Erythroblast (primary cell): ENCODE measurements at regions not wholly inside any gene's neighbourhood (a gene's known extent, or its start where the extent isn't known, plus 50 kb on each side); places are given as distances from the start of the nearest gene placed in this dataset.
"Not testable (repeated sequence)": the region's sequence is repeated elsewhere in the genome, so short reads cannot be mapped to it uniquely, and the experiment has no call there.

Experiments used
- DNase-seq, 2 experiments: peaks; one replicate each; lab custom pipeline; 2025; lab: John Stamatoyannopoulos, UW
- GATA1 ChIP-seq: IDR thresholded peaks from 2 replicates; pipeline ENCODE4 v1.6.1; 2011; ENCODE audit warnings: low read depth, mild to moderate bottlenecking, control low read depth, low read length, moderate library complexity
- POLR2A ChIP-seq: IDR thresholded peaks from 2 replicates; pipeline ENCODE4 v1.6.1; 2011; ENCODE audit warnings: mild to moderate bottlenecking, low read length

- TF ChIP-seq GATA1 (no peak), POLR2A (no peak)
- DNase-seq: no peak
These were observed 344.1 kb downstream of the SH2D1A start for GRCh38 chrX:124690495-124690894.

- no peak for TF ChIP-seq POLR2A
- no peak for TF ChIP-seq GATA1
- peak; percentile 1 to 9 for DNase-seq
These were observed 353.5 kb downstream of the SH2D1A start for GRCh38 chrX:124699876-124700275.

GRCh38 chrX:124717537-124717936, 371.2 kb downstream of the SH2D1A start:
- no peak for DNase-seq
- no peak for TF ChIP-seq POLR2A

GRCh38 chrX:124719060-124719459, 372.7 kb downstream of the SH2D1A start:
- DNase-seq: no peak
- TF ChIP-seq GATA1: no peak
- TF ChIP-seq POLR2A: no peak

- TF ChIP-seq GATA1: no peak
- TF ChIP-seq POLR2A: no peak
- no peak for DNase-seq
These were observed 374.2 kb downstream of the SH2D1A start for GRCh38 chrX:124720532-124720931.

GRCh38 chrX:124725502-124725901, 379.1 kb downstream of the SH2D1A start:
- DNase-seq: no peak
- TF ChIP-seq POLR2A: no peak
- no peak for TF ChIP-seq GATA1

- no peak for DNase-seq
- TF ChIP-seq GATA1 (no peak), POLR2A (no peak)
These were observed 379.9 kb downstream of the SH2D1A start for GRCh38 chrX:124726292-124726691.

GRCh38 chrX:124726881-124727280, 380.5 kb downstream of the SH2D1A start:
- no peak for DNase-seq
- TF ChIP-seq GATA1 (no peak), POLR2A (no peak)

- DNase-seq: no peak
- TF ChIP-seq GATA1 (no peak), POLR2A (no peak)
These were observed 390.3 kb downstream of the SH2D1A start for GRCh38 chrX:124736553-124737270.

GRCh38 chrX:124737771-124738170, 391.4 kb downstream of the SH2D1A start:
- no peak for DNase-seq
- no peak for TF ChIP-seq GATA1
- no peak for TF ChIP-seq POLR2A

- no peak for TF ChIP-seq POLR2A
- TF ChIP-seq GATA1: no peak
- no peak for DNase-seq
These were observed 400.9 kb downstream of the SH2D1A start for GRCh38 chrX:124747295-124747694.

GRCh38 chrX:124764354-124764753, 418.0 kb downstream of the SH2D1A start:
- TF ChIP-seq GATA1 (no peak), POLR2A (peak; percentile 43)
- DNase-seq: peak; percentile 61 to 84

GRCh38 chrX:124769166-124769565, 422.8 kb downstream of the SH2D1A start:
- no peak for TF ChIP-seq POLR2A
- TF ChIP-seq GATA1: no peak
- no peak for DNase-seq

GRCh38 chrX:124771292-124771691, 424.9 kb downstream of the SH2D1A start:
- no peak for TF ChIP-seq POLR2A
- no peak for TF ChIP-seq GATA1
- no peak for DNase-seq

GRCh38 chrX:124788253-124788652, 441.9 kb downstream of the SH2D1A start:
- DNase-seq: not testable (repeated sequence)

- not testable (repeated sequence) for DNase-seq
These were observed 443.5 kb downstream of the SH2D1A start for GRCh38 chrX:124789874-124790273.

- TF ChIP-seq GATA1 (no peak), POLR2A (no peak)
- DNase-seq: no peak
These were observed 445.2 kb downstream of the SH2D1A start for GRCh38 chrX:124791492-124792095.
